PFSK-1 (cell line): ENCODE measurements at regions not wholly inside any gene's neighbourhood (a gene's known extent, or its start where the extent isn't known, plus 50 kb on each side); places are given as distances from the start of the nearest gene placed in this dataset.

Source experiments
- FOXP2 ChIP-seq: optimal IDR thresholded peaks from 2 replicates; pipeline ENCODE3; 2011; ENCODE audit warnings: borderline replicate concordance, control low read depth, inconsistent platforms; ENCODE audit not compliant: insufficient read depth; ENCODE audit errors: extremely low read length, extremely low read depth
- POLR2AphosphoS5 ChIP-seq: IDR thresholded peaks from 2 replicates; pipeline ENCODE4 v1.6.1; 2012; ENCODE audit warnings: low read depth, mild to moderate bottlenecking, control low read depth, low read length, moderate library complexity
- SIN3A ChIP-seq: IDR thresholded peaks from 2 replicates; pipeline ENCODE4 v1.6.1; 2012; ENCODE audit warnings: mild to moderate bottlenecking, low read length, moderate library complexity, borderline replicate concordance; ENCODE audit not compliant: insufficient read depth
- TAF1 ChIP-seq: IDR thresholded peaks from 2 replicates; pipeline ENCODE4 v1.6.1; 2012; ENCODE audit warnings: low read length, control low read depth, borderline replicate concordance; ENCODE audit not compliant: insufficient read depth
- TF ChIP-seq, protein P1 (sequence below), 2 experiments: IDR thresholded peaks; 2 replicates each; pipeline versions ENCODE4 v1.6.1 to v1.8.0; 2011 to 2012; ENCODE audit warnings: low read depth in 2 of 2, low read length in 2 of 2, control low read depth in 1 of 2, inconsistent platforms in 1 of 2, mild to moderate bottlenecking in 1 of 2, moderate library complexity in 1 of 2; ENCODE audit not compliant: insufficient read depth in 1 of 2

DNA sequence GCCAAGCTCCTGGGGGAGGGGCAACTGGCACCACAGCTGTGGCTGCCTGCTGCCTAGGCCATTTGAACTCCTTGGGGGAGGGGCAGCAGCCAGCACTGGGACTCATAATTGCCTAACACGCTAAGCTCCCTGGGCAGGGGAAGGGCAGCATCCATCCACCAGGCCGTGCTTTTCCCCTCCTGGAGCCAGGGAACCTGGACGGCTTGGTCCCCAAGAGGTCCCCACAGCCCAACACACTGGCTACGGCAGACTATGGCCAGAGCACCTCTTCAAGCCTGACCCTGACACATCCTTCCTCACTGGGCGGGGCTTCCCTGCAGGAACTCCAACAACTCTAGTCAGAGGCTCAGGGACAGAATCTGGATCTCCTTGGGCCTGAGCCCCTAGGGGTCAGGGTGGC is 269.4 kb downstream of the RNF144B start:
- TF ChIP-seq POLR2AphosphoS5 (no peak), FOXP2 (no peak), TAF1 (no peak), SIN3A (no peak)
- TF ChIP-seq, protein P1, sequence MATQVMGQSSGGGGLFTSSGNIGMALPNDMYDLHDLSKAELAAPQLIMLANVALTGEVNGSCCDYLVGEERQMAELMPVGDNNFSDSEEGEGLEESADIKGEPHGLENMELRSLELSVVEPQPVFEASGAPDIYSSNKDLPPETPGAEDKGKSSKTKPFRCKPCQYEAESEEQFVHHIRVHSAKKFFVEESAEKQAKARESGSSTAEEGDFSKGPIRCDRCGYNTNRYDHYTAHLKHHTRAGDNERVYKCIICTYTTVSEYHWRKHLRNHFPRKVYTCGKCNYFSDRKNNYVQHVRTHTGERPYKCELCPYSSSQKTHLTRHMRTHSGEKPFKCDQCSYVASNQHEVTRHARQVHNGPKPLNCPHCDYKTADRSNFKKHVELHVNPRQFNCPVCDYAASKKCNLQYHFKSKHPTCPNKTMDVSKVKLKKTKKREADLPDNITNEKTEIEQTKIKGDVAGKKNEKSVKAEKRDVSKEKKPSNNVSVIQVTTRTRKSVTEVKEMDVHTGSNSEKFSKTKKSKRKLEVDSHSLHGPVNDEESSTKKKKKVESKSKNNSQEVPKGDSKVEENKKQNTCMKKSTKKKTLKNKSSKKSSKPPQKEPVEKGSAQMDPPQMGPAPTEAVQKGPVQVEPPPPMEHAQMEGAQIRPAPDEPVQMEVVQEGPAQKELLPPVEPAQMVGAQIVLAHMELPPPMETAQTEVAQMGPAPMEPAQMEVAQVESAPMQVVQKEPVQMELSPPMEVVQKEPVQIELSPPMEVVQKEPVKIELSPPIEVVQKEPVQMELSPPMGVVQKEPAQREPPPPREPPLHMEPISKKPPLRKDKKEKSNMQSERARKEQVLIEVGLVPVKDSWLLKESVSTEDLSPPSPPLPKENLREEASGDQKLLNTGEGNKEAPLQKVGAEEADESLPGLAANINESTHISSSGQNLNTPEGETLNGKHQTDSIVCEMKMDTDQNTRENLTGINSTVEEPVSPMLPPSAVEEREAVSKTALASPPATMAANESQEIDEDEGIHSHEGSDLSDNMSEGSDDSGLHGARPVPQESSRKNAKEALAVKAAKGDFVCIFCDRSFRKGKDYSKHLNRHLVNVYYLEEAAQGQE (IDR thresholded peaks at IDR 0.05; ENCODE audit: insufficient read depth in 1 of 2, low read depth in 2 of 2, low read length in 2 of 2) = no peak
